ENCODE measurements at regions not wholly inside any gene's neighbourhood (a gene's known extent, or its start where the extent isn't known, plus 50 kb on each side); places are given as distances from the start of the nearest gene placed in this dataset.
"Not testable (repeated sequence)": the region's sequence is repeated elsewhere in the genome, so short reads cannot be mapped to it uniquely, and the experiment has no call there.

GRCh38 chr9:135356796-135357195 is 122.8 kb upstream of the PPP1R26 start:
- no peak overlapping the region for H3K4me3 ChIP-seq (ENCODE audit: low read depth in 1 of 2, low read length in 1 of 2)
- no peak for TF ChIP-seq CTCF (IDR thresholded peaks at IDR 0.05)
- no peaks in the 10 kb centered on the region for H3K9me3 ChIP-seq
- H3K4me1 ChIP-seq (ENCODE audit: control insufficient read depth in 1 of 2, insufficient read depth in 1 of 2, low read depth in 1 of 2, low read length in 1 of 2): no peaks in the 10 kb centered on the region
- no peaks in the 10 kb centered on the region for H3K27me3 ChIP-seq
- no peak overlapping the region for H3K27ac ChIP-seq
- no peaks in the 10 kb centered on the region for H3K36me3 ChIP-seq

- Histone ChIP-seq H3K27me3 (no peaks in the 10 kb centered on the region), H3K9me3 (no peaks in the 10 kb centered on the region), H3K36me3 (no peaks in the 10 kb centered on the region), H3K4me3 (ENCODE audit: low read depth in 1 of 2, low read length in 1 of 2) (no peak overlapping the region), H3K4me1 (ENCODE audit: control insufficient read depth in 1 of 2, insufficient read depth in 1 of 2, low read depth in 1 of 2, low read length in 1 of 2) (no peaks in the 10 kb centered on the region), H3K27ac (no peak overlapping the region)
- no peak for TF ChIP-seq CTCF (IDR thresholded peaks at IDR 0.05)
Measured at GRCh38 chr9:135357863-135358551, 121.6 kb upstream of the PPP1R26 start.

GRCh38 chr9:135358552-135358940 is 121.0 kb upstream of the PPP1R26 start:
- no peak overlapping the region for H3K27ac ChIP-seq
- no peaks in the 10 kb centered on the region for H3K9me3 ChIP-seq
- no peaks in the 10 kb centered on the region for H3K27me3 ChIP-seq
- H3K4me1 ChIP-seq (ENCODE audit: control insufficient read depth in 1 of 2, insufficient read depth in 1 of 2, low read depth in 1 of 2, low read length in 1 of 2): no peaks in the 10 kb centered on the region
- TF ChIP-seq CTCF (IDR thresholded peaks at IDR 0.05): no peak
- H3K4me3 ChIP-seq (ENCODE audit: low read depth in 1 of 2, low read length in 1 of 2): no peak overlapping the region
- H3K36me3 ChIP-seq: no peaks in the 10 kb centered on the region

- Histone ChIP-seq H3K27ac (no peak overlapping the region), H3K9me3 (no peaks in the 10 kb centered on the region), H3K4me1 (ENCODE audit: control insufficient read depth in 1 of 2, insufficient read depth in 1 of 2, low read depth in 1 of 2, low read length in 1 of 2) (no peaks in the 10 kb centered on the region), H3K27me3 (no peaks in the 10 kb centered on the region), H3K36me3 (no peaks in the 10 kb centered on the region), H3K4me3 (ENCODE audit: low read depth in 1 of 2, low read length in 1 of 2) (no peak overlapping the region)
- no peak for TF ChIP-seq CTCF (IDR thresholded peaks at IDR 0.05)
Measured at GRCh38 chr9:135359764-135360163, 119.8 kb upstream of the PPP1R26 start.

GRCh38 chr9:135360617-135361016 is 119.0 kb upstream of the PPP1R26 start:
- no peaks in the 10 kb centered on the region for H3K4me1 ChIP-seq (ENCODE audit: control insufficient read depth in 1 of 2, insufficient read depth in 1 of 2, low read depth in 1 of 2, low read length in 1 of 2)
- no peak for TF ChIP-seq CTCF (IDR thresholded peaks at IDR 0.05)
- no peaks in the 10 kb centered on the region for H3K36me3 ChIP-seq
- no peak overlapping the region for H3K27ac ChIP-seq
- H3K4me3 ChIP-seq (ENCODE audit: low read depth in 1 of 2, low read length in 1 of 2): no peak overlapping the region
- no peaks in the 10 kb centered on the region for H3K9me3 ChIP-seq
- H3K27me3 ChIP-seq: no peaks in the 10 kb centered on the region

GRCh38 chr9:135361668-135362067 is 117.9 kb upstream of the PPP1R26 start:
- H3K27ac ChIP-seq; H3K27me3 ChIP-seq; H3K9me3 ChIP-seq; H3K4me3 ChIP-seq (ENCODE audit: low read depth in 1 of 2, low read length in 1 of 2); H3K4me1 ChIP-seq (ENCODE audit: control insufficient read depth in 1 of 2, insufficient read depth in 1 of 2, low read depth in 1 of 2, low read length in 1 of 2); H3K36me3 ChIP-seq: not testable (repeated sequence)

Measured in neutrophil (primary cell).